ENCODE measurements at regions not wholly inside any gene's neighbourhood (a gene's known extent, or its start where the extent isn't known, plus 50 kb on each side); places are given as distances from the start of the nearest gene placed in this dataset.

GRCh38 chr5:36435516-36435915 is 133.8 kb upstream of the RANBP3L start:
- CTCF ChIA-PET, result no interaction called here
- intact Hi-C loops (cut with micrococcal nuclease; ENCODE audit: unreplicated experiment), result no loop called here

GRCh38 chr5:36436306-36436705 is 134.6 kb upstream of the RANBP3L start:
- no TSS peak for BruUV-seq (replicated peaks)
- DNase-seq, result no peak
- Histone ChIP-seq H3K4me3 (no peak overlapping the region), H3K27me3 (ENCODE audit: insufficient read depth, low read depth) (no peaks in the 10 kb centered on the region), H4K20me1 (ENCODE audit: insufficient read depth) (no peaks in the 10 kb centered on the region), H3K4me2 (no peak overlapping the region), H3F3A (ENCODE audit: insufficient read depth, low read depth) (no peaks in the 10 kb centered on the region), H3K79me2 (ENCODE audit: low read depth) (no peaks in the 10 kb centered on the region), H3K9me2 (ENCODE audit: insufficient read depth) (no peaks in the 10 kb centered on the region), H3K27ac (no peak overlapping the region), H2AFZ (peak overlapping the region; percentile 35; the same call in 1 of the 2 replicates), H3K4me1 (replicated peaks; ENCODE audit: insufficient read depth) (peaks cover 4% of the 10 kb centered on the region), H3K36me3 (ENCODE audit: low read depth) (no peaks in the 10 kb centered on the region), H3K9me3 (ENCODE audit: insufficient read depth, low read depth) (peaks cover 6% of the 10 kb centered on the region; the same call in 1 of the 2 replicates)
- intact Hi-C loops (cut with micrococcal nuclease; ENCODE audit: unreplicated experiment), result no loop called here
- ChIA-PET CTCF (no interaction called here), POLR2A (ENCODE audit: unreplicated experiment) (no interaction called here)
- no peak for TF ChIP-seq EZH2 (IDR thresholded peaks at IDR 0.05; ENCODE audit: low read depth)
- TF ChIP-seq CTCF (conservative IDR thresholded peaks at IDR 0.05), result no peak

More at GRCh38 chr5:36435516-36435915, 133.8 kb upstream of the RANBP3L start:
- Histone ChIP-seq H3K4me3 (no peak overlapping the region), H3K4me1 (replicated peaks; ENCODE audit: insufficient read depth) (no peaks in the 10 kb centered on the region), H3K27ac (no peak overlapping the region), H3K27me3 (ENCODE audit: insufficient read depth, low read depth) (no peaks in the 10 kb centered on the region), H3K36me3 (ENCODE audit: low read depth) (no peaks in the 10 kb centered on the region), H3K79me2 (ENCODE audit: low read depth) (no peaks in the 10 kb centered on the region), H3K9me3 (ENCODE audit: insufficient read depth, low read depth) (peaks cover 6% of the 10 kb centered on the region; the same call in 1 of the 2 replicates), H3F3A (ENCODE audit: insufficient read depth, low read depth) (no peaks in the 10 kb centered on the region), H3K4me2 (no peak overlapping the region), H3K9me2 (ENCODE audit: insufficient read depth) (no peaks in the 10 kb centered on the region), H4K20me1 (ENCODE audit: insufficient read depth) (no peaks in the 10 kb centered on the region), H2AFZ (no peak overlapping the region)
- no peak for DNase-seq
- POLR2A ChIA-PET (ENCODE audit: unreplicated experiment), result no interaction called here
- no peak for TF ChIP-seq CTCF (conservative IDR thresholded peaks at IDR 0.05)
- TF ChIP-seq EZH2 (IDR thresholded peaks at IDR 0.05; ENCODE audit: low read depth), result no peak
- no TSS peak for BruUV-seq (replicated peaks)

GRCh38 chr5:36438765-36439561 is 137.3 kb upstream of the RANBP3L start:
- no TSS peak for BruUV-seq (replicated peaks)
- intact Hi-C loops (cut with micrococcal nuclease; ENCODE audit: unreplicated experiment), result no loop called here
- DNase-seq, result peak in 1 of 2 experiments; percentile 23
- ChIA-PET POLR2A (ENCODE audit: unreplicated experiment) (no interaction called here), CTCF (no interaction called here)
- Histone ChIP-seq H3K9me3 (ENCODE audit: insufficient read depth, low read depth) (peaks cover 6% of the 10 kb centered on the region; the same call in 1 of the 2 replicates), H3K4me2 (no peak overlapping the region), H3K27ac (no peak overlapping the region), H2AFZ (no peak overlapping the region), H3K79me2 (ENCODE audit: low read depth) (no peaks in the 10 kb centered on the region), H4K20me1 (ENCODE audit: insufficient read depth) (no peaks in the 10 kb centered on the region), H3K27me3 (ENCODE audit: insufficient read depth, low read depth) (no peaks in the 10 kb centered on the region), H3K36me3 (ENCODE audit: low read depth) (no peaks in the 10 kb centered on the region), H3K4me3 (no peak overlapping the region), H3K4me1 (replicated peaks; ENCODE audit: insufficient read depth) (peaks cover 30% of the 10 kb centered on the region), H3F3A (ENCODE audit: insufficient read depth, low read depth) (peaks cover 24% of the 10 kb centered on the region), H3K9me2 (ENCODE audit: insufficient read depth) (no peaks in the 10 kb centered on the region)
- TF ChIP-seq CTCF (conservative IDR thresholded peaks at IDR 0.05) (no peak), EZH2 (IDR thresholded peaks at IDR 0.05; ENCODE audit: low read depth) (no peak)
